HG02870 (cell line): ENCODE measurements at regions not wholly inside any gene's neighbourhood (a gene's known extent, or its start where the extent isn't known, plus 50 kb on each side); places are given as distances from the start of the nearest gene placed in this dataset.
A peak's percentile ranks its signal among the peaks of the same experiment; 100 is the strongest.

Experiments
- ATAC-seq: cut with Tn5 transposase; IDR thresholded peaks from one replicate; pipeline ENCODE4 v1.9.1; 2021; ENCODE audit warnings: mild to moderate bottlenecking, moderate library complexity; ENCODE audit not compliant: unreplicated experiment

GRCh38 chr4:144902614-144903013 is 195.4 kb downstream of the ANAPC10 start:
- ATAC-seq: no peak

DNA sequence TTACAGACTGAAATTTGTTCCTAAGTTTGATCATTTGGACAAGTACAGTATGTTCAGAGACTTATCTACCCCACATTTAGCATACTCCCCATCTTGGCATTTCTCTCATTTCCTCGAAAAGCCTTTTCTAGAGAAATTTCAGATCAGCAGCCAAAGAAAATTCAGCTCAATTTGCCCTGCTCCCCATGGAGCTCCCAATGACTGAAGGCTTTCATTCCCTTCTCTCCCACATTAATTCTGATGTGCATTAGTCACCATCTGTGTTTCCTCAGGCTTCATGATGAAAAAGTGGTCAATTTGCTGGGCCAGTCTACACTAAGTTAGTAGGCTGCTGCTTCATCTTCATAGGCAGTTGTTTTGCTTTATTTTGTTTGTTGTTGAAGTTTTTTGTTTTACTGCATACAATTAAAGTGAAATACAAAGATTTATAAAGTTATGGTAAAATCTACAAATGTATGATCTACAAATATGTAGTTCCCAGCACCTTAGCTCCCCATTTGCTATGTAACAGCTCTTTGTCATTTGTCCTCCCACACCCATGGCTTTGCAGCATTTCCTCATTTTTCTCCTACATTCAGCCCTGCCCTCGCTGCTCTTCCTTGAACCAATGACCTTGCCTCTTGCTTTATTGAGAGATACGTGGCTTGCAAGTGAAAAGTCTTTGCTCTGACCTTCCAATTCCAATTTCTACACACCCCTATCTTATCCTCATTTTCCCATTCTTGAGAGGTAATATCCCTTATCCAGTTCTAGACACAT is 193.9 kb downstream of the ANAPC10 start:
- ATAC-seq: no peak

- ATAC-seq: no peak
Observed at GRCh38 chr4:144905286-144905685, 192.7 kb downstream of the ANAPC10 start.

DNA sequence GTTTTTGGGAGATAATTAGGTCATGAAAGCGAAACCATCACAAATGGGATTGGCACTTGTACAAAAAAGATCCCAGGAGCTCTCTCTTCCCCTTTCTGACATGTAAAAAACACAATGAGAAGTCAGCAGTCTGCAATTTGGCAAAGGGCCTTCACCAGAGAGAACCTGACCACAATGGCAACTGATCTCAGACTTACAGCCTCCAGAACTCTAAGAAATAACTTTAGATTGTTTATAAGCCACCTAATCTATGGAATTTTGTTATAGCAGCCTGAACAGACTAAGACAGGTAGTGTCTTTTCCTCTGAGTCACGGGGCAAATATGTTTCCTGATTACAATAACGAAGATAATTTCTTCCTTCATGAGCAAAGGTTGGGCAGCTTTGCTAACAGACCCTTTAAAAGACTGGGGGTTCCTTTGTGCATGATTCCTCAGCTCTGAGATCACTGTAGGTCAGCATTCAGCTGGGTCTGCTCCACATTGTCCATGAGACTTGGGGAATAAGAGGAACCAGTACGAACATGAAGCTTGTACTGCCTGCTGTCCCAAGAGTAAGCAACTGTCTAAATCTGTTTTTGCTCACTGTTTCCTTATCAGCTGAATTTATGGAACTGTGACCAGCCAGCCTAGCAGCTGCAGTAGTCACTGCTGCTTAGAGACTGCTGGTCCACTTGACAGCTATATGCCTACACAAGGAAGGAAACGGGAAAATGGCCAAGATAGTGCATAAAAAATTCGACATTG is 191.6 kb downstream of the ANAPC10 start:
- peak; percentile 47 for ATAC-seq

DNA sequence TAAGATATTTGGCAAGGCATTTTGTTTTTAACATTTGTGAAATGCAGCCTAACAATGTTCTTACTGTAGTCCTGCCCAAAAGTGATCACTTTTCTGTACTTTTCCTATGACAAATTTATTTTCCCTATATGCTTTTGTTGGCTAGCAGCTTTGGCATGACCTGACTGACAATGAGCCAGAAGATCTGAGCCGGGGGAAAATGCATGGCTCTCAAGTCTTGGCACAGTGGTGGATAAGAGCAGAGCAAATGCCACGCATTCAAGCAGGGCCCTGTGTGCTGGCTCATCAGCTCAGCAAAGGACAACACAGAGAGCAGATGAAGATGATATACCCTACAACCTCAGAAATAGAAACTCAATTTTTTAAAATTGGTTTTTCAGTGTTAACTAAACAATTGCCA is 187.3 kb downstream of the ANAPC10 start:
- no peak for ATAC-seq
